ENCODE measurements at regions not wholly inside any gene's neighbourhood (a gene's known extent, or its start where the extent isn't known, plus 50 kb on each side); places are given as distances from the start of the nearest gene placed in this dataset.

DNA sequence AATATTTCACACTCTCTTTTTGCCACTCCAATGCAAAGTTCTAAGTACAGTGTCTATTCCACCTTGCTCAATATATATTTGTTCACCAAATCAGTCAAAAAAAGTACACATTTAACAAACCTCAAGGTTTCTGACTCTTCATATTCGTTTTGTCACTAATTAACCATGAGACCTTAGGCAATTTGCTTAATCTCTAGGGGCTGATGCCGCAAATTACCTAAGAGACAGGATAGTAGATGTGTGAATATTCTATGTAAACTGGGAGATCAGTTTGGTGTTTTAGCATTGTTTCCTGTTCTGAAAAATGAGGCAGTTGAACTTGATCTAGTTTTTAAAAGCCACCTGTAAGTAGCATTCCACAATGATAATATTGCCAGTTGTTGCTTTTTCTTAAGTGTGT is 182.5 kb upstream of the KCNH8 start:
- no peak for TF ChIP-seq POLR2A (IDR thresholded peaks at IDR 0.05)
- TF ChIP-seq, protein P1, sequence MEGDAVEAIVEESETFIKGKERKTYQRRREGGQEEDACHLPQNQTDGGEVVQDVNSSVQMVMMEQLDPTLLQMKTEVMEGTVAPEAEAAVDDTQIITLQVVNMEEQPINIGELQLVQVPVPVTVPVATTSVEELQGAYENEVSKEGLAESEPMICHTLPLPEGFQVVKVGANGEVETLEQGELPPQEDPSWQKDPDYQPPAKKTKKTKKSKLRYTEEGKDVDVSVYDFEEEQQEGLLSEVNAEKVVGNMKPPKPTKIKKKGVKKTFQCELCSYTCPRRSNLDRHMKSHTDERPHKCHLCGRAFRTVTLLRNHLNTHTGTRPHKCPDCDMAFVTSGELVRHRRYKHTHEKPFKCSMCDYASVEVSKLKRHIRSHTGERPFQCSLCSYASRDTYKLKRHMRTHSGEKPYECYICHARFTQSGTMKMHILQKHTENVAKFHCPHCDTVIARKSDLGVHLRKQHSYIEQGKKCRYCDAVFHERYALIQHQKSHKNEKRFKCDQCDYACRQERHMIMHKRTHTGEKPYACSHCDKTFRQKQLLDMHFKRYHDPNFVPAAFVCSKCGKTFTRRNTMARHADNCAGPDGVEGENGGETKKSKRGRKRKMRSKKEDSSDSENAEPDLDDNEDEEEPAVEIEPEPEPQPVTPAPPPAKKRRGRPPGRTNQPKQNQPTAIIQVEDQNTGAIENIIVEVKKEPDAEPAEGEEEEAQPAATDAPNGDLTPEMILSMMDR (IDR thresholded peaks at IDR 0.05) = no peak
